ENCODE measurements at regions not wholly inside any gene's neighbourhood (a gene's known extent, or its start where the extent isn't known, plus 50 kb on each side); places are given as distances from the start of the nearest gene placed in this dataset.

- TF ChIP-seq CTCF (IDR thresholded peaks at IDR 0.05; ENCODE audit: extremely low read depth in 1 of 2, insufficient read depth in 1 of 2, low read depth in 1 of 2, low read length in 2 of 2): no peak
- no peak for TF ChIP-seq FOS (IDR thresholded peaks at IDR 0.05; ENCODE audit: borderline replicate concordance, insufficient read depth, low read length)
- TF ChIP-seq MAX (IDR thresholded peaks at IDR 0.05; ENCODE audit: insufficient read depth, insufficient read length): no peak
- no peak for TF ChIP-seq POLR2A (IDR thresholded peaks at IDR 0.05; ENCODE audit: low read depth, low read length)
- no peak for TF ChIP-seq EZH2 (IDR thresholded peaks at IDR 0.05; ENCODE audit: borderline replicate concordance, low read depth, low read length, severe bottlenecking)
- TF ChIP-seq POLR2AphosphoS5 (IDR thresholded peaks at IDR 0.05; ENCODE audit: insufficient read depth, low read depth, low read length): no peak
- TF ChIP-seq GATA2 (IDR thresholded peaks at IDR 0.05; ENCODE audit: insufficient read depth, insufficient read length, low read depth, low read length): no peak
- TF ChIP-seq MYC (IDR thresholded peaks at IDR 0.05; ENCODE audit: low read depth, low read length): no peak
Observed at GRCh38 chr15:25596644-25597562, 158.1 kb upstream of the UBE3A start.
